H9 (cell line): ENCODE measurements at regions not wholly inside any gene's neighbourhood (a gene's known extent, or its start where the extent isn't known, plus 50 kb on each side); places are given as distances from the start of the nearest gene placed in this dataset.

Experiments used
- DNase-seq: peaks from one replicate; pipeline ENCODE4 v3.0.0-alpha.2; 2017
- H2AFZ ChIP-seq: one replicate; pipeline ENCODE4 v1.6.1; 2013; ENCODE audit warnings: mild to moderate bottlenecking, low read length, control low read depth, moderate library complexity
- H2AK5ac ChIP-seq: 2 replicates; pipeline ENCODE4 v1.6.1; 2013; ENCODE audit warnings: low read length, control low read depth, mixed read lengths; ENCODE audit not compliant: insufficient read length
- H2BK120ac ChIP-seq: one replicate; pipeline ENCODE4 v1.6.1; 2013; ENCODE audit warnings: low read depth, mild to moderate bottlenecking, low read length, control low read depth, inconsistent platforms; ENCODE audit not compliant: poor library complexity, severe bottlenecking
- H2BK12ac ChIP-seq: 2 replicates; pipeline ENCODE4 v1.6.1; 2013; ENCODE audit warnings: low read length, control low read depth, mixed read lengths, low read depth; ENCODE audit not compliant: insufficient read length
- H2BK15ac ChIP-seq: 2 replicates; pipeline ENCODE4 v1.6.1; 2013; ENCODE audit warnings: low read depth, low read length, control low read depth
- H2BK20ac ChIP-seq: one replicate; pipeline ENCODE4 v1.6.1; 2013; ENCODE audit warnings: low read depth, mild to moderate bottlenecking, low read length, control low read depth, inconsistent platforms; ENCODE audit not compliant: poor library complexity, severe bottlenecking
- H2BK5ac ChIP-seq: 2 replicates; pipeline ENCODE4 v1.6.1; 2013; ENCODE audit warnings: low read length, control low read depth, mixed read lengths; ENCODE audit not compliant: insufficient read length
- H3K14ac ChIP-seq: 2 replicates; pipeline ENCODE4 v1.6.1; 2013; ENCODE audit warnings: low read length, control low read depth; ENCODE audit not compliant: insufficient read depth
- H3K18ac ChIP-seq: 2 replicates; pipeline ENCODE4 v1.6.1; 2013; ENCODE audit warnings: low read depth, mild to moderate bottlenecking, mixed read lengths, low read length, control low read depth; ENCODE audit not compliant: insufficient read length
- H3K23ac ChIP-seq: 2 replicates; pipeline ENCODE4 v1.6.1; 2013; ENCODE audit warnings: low read length, control low read depth, mixed read lengths, low read depth; ENCODE audit not compliant: insufficient read length
- H3K23me2 ChIP-seq: 2 replicates; pipeline ENCODE4 v1.6.1; 2013; ENCODE audit warnings: low read depth, mild to moderate bottlenecking, mixed read lengths, low read length, control low read depth; ENCODE audit not compliant: insufficient read length, poor library complexity, severe bottlenecking
- H3K27ac ChIP-seq: 2 replicates; pipeline ENCODE4 v1.5.1; 2013; ENCODE audit warnings: low read length, control low read depth, mixed read lengths, low read depth; ENCODE audit not compliant: insufficient read length
- H3K27me3 ChIP-seq: 2 replicates; pipeline ENCODE4 v1.6.1; 2013; ENCODE audit warnings: low read length, control low read depth, inconsistent platforms; ENCODE audit not compliant: insufficient read depth
- H3K4ac ChIP-seq: 2 replicates; pipeline ENCODE4 v1.6.1; 2013; ENCODE audit warnings: low read depth, mild to moderate bottlenecking, control low read depth, inconsistent platforms, low read length, moderate library complexity
- H3K4me1 ChIP-seq: 2 replicates; pipeline ENCODE4 v1.6.1; 2013; ENCODE audit warnings: low read length, control low read depth, inconsistent platforms; ENCODE audit not compliant: insufficient read depth
- H3K4me2 ChIP-seq: 2 replicates; pipeline ENCODE4 v1.6.1; 2013; ENCODE audit warnings: low read length, control low read depth, mixed read lengths; ENCODE audit not compliant: insufficient read length, insufficient read depth
- H3K56ac ChIP-seq: 2 replicates; pipeline ENCODE4 v1.6.1; 2013; ENCODE audit warnings: low read depth, mild to moderate bottlenecking, mixed read lengths, low read length, control low read depth; ENCODE audit not compliant: insufficient read length
- H3K79me1 ChIP-seq: 2 replicates; pipeline ENCODE4 v1.6.1; 2013; ENCODE audit warnings: low read depth, mild to moderate bottlenecking, moderate library complexity, low read length, control low read depth, inconsistent platforms; ENCODE audit not compliant: insufficient read depth, poor library complexity, severe bottlenecking
- H3K79me2 ChIP-seq: 2 replicates; pipeline ENCODE4 v1.6.1; 2013; ENCODE audit warnings: low read length, control low read depth, inconsistent platforms; ENCODE audit not compliant: insufficient read depth
- H3K9ac ChIP-seq: 2 replicates; pipeline ENCODE4 v1.6.1; 2013; ENCODE audit warnings: low read length, control low read depth, mixed read lengths; ENCODE audit not compliant: insufficient read length; ENCODE audit errors: extremely low read depth
- H3K9me3 ChIP-seq: one replicate; pipeline ENCODE4 v1.6.1; 2013; ENCODE audit warnings: low read depth, low read length, inconsistent platforms; ENCODE audit not compliant: control insufficient read depth
- H3T11ph ChIP-seq: one replicate; pipeline ENCODE4 v1.6.1; 2013; ENCODE audit warnings: mild to moderate bottlenecking, low read length, control low read depth, inconsistent platforms
- H4K20me1 ChIP-seq: one replicate; pipeline ENCODE4 v1.6.1; 2013; ENCODE audit not compliant: control insufficient read depth, insufficient read length, insufficient read depth
- H4K5ac ChIP-seq: 2 replicates; pipeline ENCODE4 v1.6.1; 2013; ENCODE audit warnings: low read depth, mild to moderate bottlenecking, mixed read lengths, low read length, control low read depth; ENCODE audit not compliant: insufficient read length
- H4K8ac ChIP-seq: replicated peaks from 2 replicates; pipeline ENCODE4 v1.6.1; 2013; ENCODE audit warnings: low read length, control low read depth, mixed read lengths, low read depth; ENCODE audit not compliant: insufficient read length
- H4K91ac ChIP-seq: 2 replicates; pipeline ENCODE4 v1.6.1; 2013; ENCODE audit warnings: low read depth, mild to moderate bottlenecking, moderate library complexity, mixed read lengths, low read length, control low read depth; ENCODE audit not compliant: insufficient read length
- H3K27ac Mint-ChIP-seq, 3 experiments: 2 replicates in 2 of 3; 3 replicates in 1 of 3; pipeline ENCODE4 v1.8.0; 2020 to 2021; ENCODE audit warnings: mixed read lengths in 3 of 3, mild to moderate bottlenecking in 1 of 3, moderate library complexity in 1 of 3
- H3K27me3 Mint-ChIP-seq: 2 replicates; pipeline ENCODE4 v1.8.0; 2021; ENCODE audit warnings: low read depth, mild to moderate bottlenecking, moderate library complexity, mixed read lengths
- H3K36me3 Mint-ChIP-seq, 3 experiments: 2 replicates in 2 of 3; 3 replicates in 1 of 3; pipeline ENCODE4 v1.8.0; 2020 to 2021; ENCODE audit warnings: low read depth in 3 of 3, mixed read lengths in 3 of 3; ENCODE audit not compliant: insufficient read depth in 1 of 3
- H3K4me1 Mint-ChIP-seq, 2 experiments: 2 replicates each; pipeline ENCODE4 v1.8.0; 2020; ENCODE audit warnings: mixed read lengths in 2 of 2
- H3K4me3 Mint-ChIP-seq, 2 experiments: 2 replicates in 1 of 2; 3 replicates in 1 of 2; pipeline ENCODE4 v1.8.0; 2020 to 2021; ENCODE audit warnings: mild to moderate bottlenecking in 2 of 2, mixed read lengths in 2 of 2, moderate library complexity in 1 of 2
- H3K9me3 Mint-ChIP-seq, 2 experiments: 2 replicates in 1 of 2; 3 replicates in 1 of 2; pipeline ENCODE4 v1.8.0; 2020; ENCODE audit warnings: mild to moderate bottlenecking in 2 of 2, mixed read lengths in 2 of 2, moderate library complexity in 1 of 2
- CTCF ChIP-seq: fragments of 200-600 bp; sonication (generic); conservative IDR thresholded peaks from 3 replicates; pipeline ENCODE4 v1.8.0; 2021; ENCODE audit warnings: antibody characterized with exemption, mild to moderate bottlenecking
- WGBS: extraction: QIAGEN DNeasy Blood & Tissue Kit; methylation state at CpG from one replicate; pipeline ENCODE4 v1.1.7; 2013; ENCODE audit warnings: missing lambda C conversion rate, low lambda C conversion rate, mixed read lengths; ENCODE audit not compliant: insufficient read length; ENCODE audit errors: extremely low coverage; 5-methylcytosine and 5-hydroxymethylcytosine counted together

- no peaks in the 10 kb centered on the region for H3K36me3 Mint-ChIP-seq
- no peak overlapping the region for H3K27ac ChIP-seq
- no peak overlapping the region for H2AK5ac ChIP-seq
- H3K9ac ChIP-seq = no peak overlapping the region
- no peaks in the 10 kb centered on the region for H3K79me1 ChIP-seq
- WGBS = no CpG with 5 or more reads among the region's 14 CpGs
- H3K23me2 ChIP-seq = no peaks in the 10 kb centered on the region
- no peak overlapping the region for H4K5ac ChIP-seq
- no peak overlapping the region for H4K91ac ChIP-seq
- no peak overlapping the region for H2BK15ac ChIP-seq
- H3K4me2 ChIP-seq = no peak overlapping the region
- no peak overlapping the region for H2BK5ac ChIP-seq
- no peak overlapping the region for H3T11ph ChIP-seq
- H4K8ac ChIP-seq = no peak overlapping the region
- H3K4me3 Mint-ChIP-seq = no peak overlapping the region
- H3K4ac ChIP-seq = no peak overlapping the region
- H3K23ac ChIP-seq = no peak overlapping the region
- H2BK120ac ChIP-seq = no peak overlapping the region
- H2BK12ac ChIP-seq = no peak overlapping the region
- H3K9me3 ChIP-seq = no peaks in the 10 kb centered on the region
- H3K79me2 ChIP-seq = no peaks in the 10 kb centered on the region
- H3K18ac ChIP-seq = no peak overlapping the region
- no peaks in the 10 kb centered on the region for H4K20me1 ChIP-seq
- H3K27me3 ChIP-seq = no peaks in the 10 kb centered on the region
- H3K4me1 Mint-ChIP-seq = peaks cover 18 to 22% of the 10 kb centered on the region in 2 experiments
- no peak overlapping the region for H2AFZ ChIP-seq
- peaks cover 25% of the 10 kb centered on the region for H3K27me3 Mint-ChIP-seq
- TF ChIP-seq CTCF = no peak
- peak; percentile 21 for DNase-seq
- peaks cover 0 to 3% of the 10 kb centered on the region in 2 experiments; a peak in 2 of 5 replicates for H3K9me3 Mint-ChIP-seq
- no peak overlapping the region for H2BK20ac ChIP-seq
- no peak overlapping the region; a peak in 1 of 7 replicates for H3K27ac Mint-ChIP-seq
- H3K4me1 ChIP-seq = no peaks in the 10 kb centered on the region; the same call in 1 of the 2 replicates
- no peak overlapping the region for H3K56ac ChIP-seq
- H3K14ac ChIP-seq = no peak overlapping the region; the same call in 1 of the 2 replicates
Measured at GRCh38 chr18:78820161-78820834, 159.3 kb upstream of the SALL3 start.
